ENCODE measurements at regions not wholly inside any gene's neighbourhood (a gene's known extent, or its start where the extent isn't known, plus 50 kb on each side); places are given as distances from the start of the nearest gene placed in this dataset.

DNA sequence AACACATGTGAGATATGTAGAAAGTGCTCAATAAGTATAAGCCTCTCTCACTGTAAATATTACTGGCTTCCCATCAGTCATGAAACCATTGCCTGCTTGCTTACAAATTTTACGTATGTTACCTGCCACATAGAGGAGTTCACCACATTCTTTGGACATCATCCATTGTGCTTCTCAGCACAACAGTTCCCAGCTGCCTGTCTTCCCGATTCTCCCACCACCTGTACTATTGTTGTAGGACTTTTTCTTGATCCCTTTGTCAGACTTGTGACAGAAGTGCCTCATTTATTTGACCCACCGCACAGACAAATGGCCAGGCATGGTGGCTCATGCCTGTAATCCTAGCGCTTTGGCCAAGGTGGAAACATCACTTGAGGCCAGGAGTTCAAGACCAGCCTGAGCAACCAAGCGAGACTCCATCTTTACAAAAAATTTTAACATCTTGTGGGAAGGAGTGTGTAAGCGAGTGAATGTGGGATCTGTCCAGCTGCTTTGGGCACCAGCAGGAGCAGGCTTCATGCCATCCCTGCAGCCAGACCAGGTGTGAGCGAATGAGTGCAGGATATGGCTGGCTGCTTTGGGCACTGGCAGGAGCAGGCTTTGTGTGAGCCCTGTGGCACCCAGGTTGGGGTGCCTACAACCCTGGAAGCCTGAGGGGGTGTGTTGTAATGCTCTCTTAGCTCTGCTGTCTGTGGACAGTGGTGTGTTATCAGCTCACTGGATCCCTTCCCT lies 139.9 kb upstream of the ELL2 start:
- TF ChIP-seq, protein P1, sequence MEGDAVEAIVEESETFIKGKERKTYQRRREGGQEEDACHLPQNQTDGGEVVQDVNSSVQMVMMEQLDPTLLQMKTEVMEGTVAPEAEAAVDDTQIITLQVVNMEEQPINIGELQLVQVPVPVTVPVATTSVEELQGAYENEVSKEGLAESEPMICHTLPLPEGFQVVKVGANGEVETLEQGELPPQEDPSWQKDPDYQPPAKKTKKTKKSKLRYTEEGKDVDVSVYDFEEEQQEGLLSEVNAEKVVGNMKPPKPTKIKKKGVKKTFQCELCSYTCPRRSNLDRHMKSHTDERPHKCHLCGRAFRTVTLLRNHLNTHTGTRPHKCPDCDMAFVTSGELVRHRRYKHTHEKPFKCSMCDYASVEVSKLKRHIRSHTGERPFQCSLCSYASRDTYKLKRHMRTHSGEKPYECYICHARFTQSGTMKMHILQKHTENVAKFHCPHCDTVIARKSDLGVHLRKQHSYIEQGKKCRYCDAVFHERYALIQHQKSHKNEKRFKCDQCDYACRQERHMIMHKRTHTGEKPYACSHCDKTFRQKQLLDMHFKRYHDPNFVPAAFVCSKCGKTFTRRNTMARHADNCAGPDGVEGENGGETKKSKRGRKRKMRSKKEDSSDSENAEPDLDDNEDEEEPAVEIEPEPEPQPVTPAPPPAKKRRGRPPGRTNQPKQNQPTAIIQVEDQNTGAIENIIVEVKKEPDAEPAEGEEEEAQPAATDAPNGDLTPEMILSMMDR (IDR thresholded peaks at IDR 0.05) = no peak
- no peak for TF ChIP-seq POLR2A (IDR thresholded peaks at IDR 0.05)
